ENCODE measurements at regions not wholly inside any gene's neighbourhood (a gene's known extent, or its start where the extent isn't known, plus 50 kb on each side); places are given as distances from the start of the nearest gene placed in this dataset.

DNA sequence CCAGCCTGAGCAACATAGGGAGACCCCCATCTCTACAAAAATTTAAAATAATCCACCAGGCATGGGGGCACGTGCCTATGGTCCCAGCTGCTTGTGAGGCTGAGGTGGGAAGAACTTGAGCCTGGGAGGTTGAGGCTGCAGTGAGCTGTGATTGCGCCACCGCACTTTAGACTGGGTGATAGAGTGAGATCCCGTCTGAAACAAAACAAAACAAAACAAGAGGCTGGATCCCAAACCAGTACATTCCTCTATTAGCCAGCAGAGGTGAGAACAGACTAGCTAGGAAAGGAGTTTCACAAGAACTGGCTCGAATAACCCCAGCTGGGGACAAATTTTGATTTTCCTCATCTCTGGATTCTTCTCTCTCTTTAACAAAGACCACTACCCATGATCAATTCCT, 366.7 kb upstream of the ZFHX3 start:
- H3K4me1 ChIP-seq (ENCODE audit: control insufficient read depth, insufficient read depth, low read length): no peaks in the 10 kb centered on the region
- no peaks in the 10 kb centered on the region for H3K36me3 ChIP-seq (ENCODE audit: control insufficient read depth, insufficient read depth, low read length)
- intact Hi-C loops (cut with micrococcal nuclease; ENCODE audit: unreplicated experiment) (no loop called here), in situ Hi-C loops (cut with HindIII; ENCODE audit: low pct_unique_long_range_greater_than_20kb, low sequenced_read_pairs) (no loop called here)
- ATAC-seq (no peak), DNase-seq (ENCODE audit: low read depth, low spot score) (no peak)
- H3K27ac ChIP-seq (ENCODE audit: low read length): no peak overlapping the region
- CTCF ChIA-PET: no interaction called here
- no peaks in the 10 kb centered on the region; the same call in 1 of the 2 replicates for H3K27me3 ChIP-seq (ENCODE audit: control insufficient read depth, insufficient read depth, low read length)
- no peaks in the 10 kb centered on the region for H3K9me3 ChIP-seq (ENCODE audit: control insufficient read depth, insufficient read depth, low read depth, low read length)
- BruUV-seq (replicated peaks): no TSS peak
- H3K4me3 ChIP-seq (ENCODE audit: low read depth in 2 of 2, low read length in 2 of 2): no peak overlapping the region
- POLR2A ChIA-PET: no interaction called here
- TF ChIP-seq, protein P1, sequence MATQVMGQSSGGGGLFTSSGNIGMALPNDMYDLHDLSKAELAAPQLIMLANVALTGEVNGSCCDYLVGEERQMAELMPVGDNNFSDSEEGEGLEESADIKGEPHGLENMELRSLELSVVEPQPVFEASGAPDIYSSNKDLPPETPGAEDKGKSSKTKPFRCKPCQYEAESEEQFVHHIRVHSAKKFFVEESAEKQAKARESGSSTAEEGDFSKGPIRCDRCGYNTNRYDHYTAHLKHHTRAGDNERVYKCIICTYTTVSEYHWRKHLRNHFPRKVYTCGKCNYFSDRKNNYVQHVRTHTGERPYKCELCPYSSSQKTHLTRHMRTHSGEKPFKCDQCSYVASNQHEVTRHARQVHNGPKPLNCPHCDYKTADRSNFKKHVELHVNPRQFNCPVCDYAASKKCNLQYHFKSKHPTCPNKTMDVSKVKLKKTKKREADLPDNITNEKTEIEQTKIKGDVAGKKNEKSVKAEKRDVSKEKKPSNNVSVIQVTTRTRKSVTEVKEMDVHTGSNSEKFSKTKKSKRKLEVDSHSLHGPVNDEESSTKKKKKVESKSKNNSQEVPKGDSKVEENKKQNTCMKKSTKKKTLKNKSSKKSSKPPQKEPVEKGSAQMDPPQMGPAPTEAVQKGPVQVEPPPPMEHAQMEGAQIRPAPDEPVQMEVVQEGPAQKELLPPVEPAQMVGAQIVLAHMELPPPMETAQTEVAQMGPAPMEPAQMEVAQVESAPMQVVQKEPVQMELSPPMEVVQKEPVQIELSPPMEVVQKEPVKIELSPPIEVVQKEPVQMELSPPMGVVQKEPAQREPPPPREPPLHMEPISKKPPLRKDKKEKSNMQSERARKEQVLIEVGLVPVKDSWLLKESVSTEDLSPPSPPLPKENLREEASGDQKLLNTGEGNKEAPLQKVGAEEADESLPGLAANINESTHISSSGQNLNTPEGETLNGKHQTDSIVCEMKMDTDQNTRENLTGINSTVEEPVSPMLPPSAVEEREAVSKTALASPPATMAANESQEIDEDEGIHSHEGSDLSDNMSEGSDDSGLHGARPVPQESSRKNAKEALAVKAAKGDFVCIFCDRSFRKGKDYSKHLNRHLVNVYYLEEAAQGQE (IDR thresholded peaks at IDR 0.05; ENCODE audit: insufficient read depth in 1 of 2, low read depth in 2 of 2, low read length in 1 of 2): no peak
- TF ChIP-seq TCF7L2 (IDR thresholded peaks at IDR 0.05; ENCODE audit: low read depth, low read length) (no peak), POLR2AphosphoS5 (IDR thresholded peaks at IDR 0.05; ENCODE audit: low read depth, low read length) (no peak), SIN3A (IDR thresholded peaks at IDR 0.05; ENCODE audit: borderline replicate concordance, insufficient read depth, low read depth, low read length) (no peak)
- TF ChIP-seq, protein P2, sequence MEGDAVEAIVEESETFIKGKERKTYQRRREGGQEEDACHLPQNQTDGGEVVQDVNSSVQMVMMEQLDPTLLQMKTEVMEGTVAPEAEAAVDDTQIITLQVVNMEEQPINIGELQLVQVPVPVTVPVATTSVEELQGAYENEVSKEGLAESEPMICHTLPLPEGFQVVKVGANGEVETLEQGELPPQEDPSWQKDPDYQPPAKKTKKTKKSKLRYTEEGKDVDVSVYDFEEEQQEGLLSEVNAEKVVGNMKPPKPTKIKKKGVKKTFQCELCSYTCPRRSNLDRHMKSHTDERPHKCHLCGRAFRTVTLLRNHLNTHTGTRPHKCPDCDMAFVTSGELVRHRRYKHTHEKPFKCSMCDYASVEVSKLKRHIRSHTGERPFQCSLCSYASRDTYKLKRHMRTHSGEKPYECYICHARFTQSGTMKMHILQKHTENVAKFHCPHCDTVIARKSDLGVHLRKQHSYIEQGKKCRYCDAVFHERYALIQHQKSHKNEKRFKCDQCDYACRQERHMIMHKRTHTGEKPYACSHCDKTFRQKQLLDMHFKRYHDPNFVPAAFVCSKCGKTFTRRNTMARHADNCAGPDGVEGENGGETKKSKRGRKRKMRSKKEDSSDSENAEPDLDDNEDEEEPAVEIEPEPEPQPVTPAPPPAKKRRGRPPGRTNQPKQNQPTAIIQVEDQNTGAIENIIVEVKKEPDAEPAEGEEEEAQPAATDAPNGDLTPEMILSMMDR (IDR thresholded peaks at IDR 0.05): no peak

DNA sequence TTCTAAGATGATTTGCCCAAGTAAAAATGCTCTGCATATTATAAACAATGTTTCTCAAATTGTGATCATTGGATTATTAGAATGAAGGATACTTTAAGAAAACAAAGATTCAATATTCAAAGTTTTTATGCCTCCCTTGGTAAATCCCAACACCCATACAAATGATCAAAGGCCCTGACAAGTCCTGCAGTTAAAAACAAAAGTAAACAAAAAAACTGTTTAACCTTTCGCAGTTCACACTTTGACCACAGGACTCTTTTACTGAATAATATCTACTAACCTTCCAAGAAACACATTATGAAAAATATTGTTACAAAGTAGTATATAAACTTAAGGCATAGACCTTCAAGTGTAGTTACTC, 365.9 kb upstream of the ZFHX3 start:
- CTCF ChIA-PET: no interaction called here
- Histone ChIP-seq H3K4me3 (ENCODE audit: low read depth in 2 of 2, low read length in 2 of 2) (no peak overlapping the region), H3K27me3 (ENCODE audit: control insufficient read depth, insufficient read depth, low read length) (no peaks in the 10 kb centered on the region; the same call in 1 of the 2 replicates), H3K9me3 (ENCODE audit: control insufficient read depth, insufficient read depth, low read depth, low read length) (no peaks in the 10 kb centered on the region), H3K36me3 (ENCODE audit: control insufficient read depth, insufficient read depth, low read length) (no peaks in the 10 kb centered on the region), H3K27ac (ENCODE audit: low read length) (no peak overlapping the region), H3K4me1 (ENCODE audit: control insufficient read depth, insufficient read depth, low read length) (no peaks in the 10 kb centered on the region)
- intact Hi-C loops (cut with micrococcal nuclease; ENCODE audit: unreplicated experiment) (no loop called here), in situ Hi-C loops (cut with HindIII; ENCODE audit: low pct_unique_long_range_greater_than_20kb, low sequenced_read_pairs) (no loop called here)
- POLR2A ChIA-PET: no interaction called here
- DNase-seq (ENCODE audit: low read depth, low spot score): no peak
- no TSS peak for BruUV-seq (replicated peaks)
- TF ChIP-seq SIN3A (IDR thresholded peaks at IDR 0.05; ENCODE audit: borderline replicate concordance, insufficient read depth, low read depth, low read length): no peak
- TF ChIP-seq, protein P1 (IDR thresholded peaks at IDR 0.05; ENCODE audit: insufficient read depth in 1 of 2, low read depth in 2 of 2, low read length in 1 of 2): no peak
- TF ChIP-seq, protein P2 (IDR thresholded peaks at IDR 0.05): no peak
- TF ChIP-seq TCF7L2 (IDR thresholded peaks at IDR 0.05; ENCODE audit: low read depth, low read length): no peak
- no peak for TF ChIP-seq POLR2AphosphoS5 (IDR thresholded peaks at IDR 0.05; ENCODE audit: low read depth, low read length)
- no peak for ATAC-seq

Data from Panc1 (cell line).